ENCODE measurements at regions not wholly inside any gene's neighbourhood (a gene's known extent, or its start where the extent isn't known, plus 50 kb on each side); places are given as distances from the start of the nearest gene placed in this dataset.
"Not testable (repeated sequence)": the region's sequence is repeated elsewhere in the genome, so short reads cannot be mapped to it uniquely, and the experiment has no call there.

DNA sequence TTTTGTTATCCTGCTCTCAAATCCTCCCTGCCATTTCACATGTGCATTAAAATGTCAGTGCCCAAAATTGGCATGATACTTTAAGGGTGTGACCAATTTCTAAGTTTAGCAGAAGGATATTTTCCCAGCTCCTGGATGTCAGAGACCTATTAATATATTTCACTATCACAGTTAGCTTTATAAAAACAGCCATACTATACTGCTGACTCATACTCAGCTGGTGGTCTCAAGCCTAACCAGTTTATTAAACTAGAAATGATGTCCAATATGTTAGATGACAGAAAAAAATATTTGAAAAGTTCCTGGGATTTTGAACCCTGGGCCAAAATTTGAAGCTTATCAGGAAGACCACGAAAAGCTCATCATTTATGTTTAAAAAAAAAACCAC lies 60.9 kb upstream of the ZNF280D start:
- Histone ChIP-seq H2BK12ac (ENCODE audit: low read length) (no peak overlapping the region), H3K27ac (ENCODE audit: low read depth, low read length) (no peak overlapping the region), H3K36me3 (ENCODE audit: control insufficient read depth in 1 of 2, insufficient read depth in 2 of 2, low read length in 2 of 2) (no peaks in the 10 kb centered on the region), H3K23ac (ENCODE audit: low read length) (no peak overlapping the region), H3K79me1 (ENCODE audit: low read length) (no peaks in the 10 kb centered on the region), H2BK120ac (ENCODE audit: insufficient read depth, low read length, poor library complexity) (no peak overlapping the region), H4K12ac (ENCODE audit: low read depth, low read length) (no peak overlapping the region), H2BK5ac (ENCODE audit: low read depth, low read length, poor library complexity) (no peak overlapping the region), H3K18ac (ENCODE audit: low read length) (no peak overlapping the region), H3K4me2 (ENCODE audit: low read length) (no peak overlapping the region), H3K14ac (ENCODE audit: low read length) (no peak overlapping the region), H4K91ac (ENCODE audit: low read depth, low read length) (no peak overlapping the region), H3K4me3 (ENCODE audit: low read depth, low read length) (no peak overlapping the region), H3K4ac (ENCODE audit: low read depth, low read length) (no peak overlapping the region), H4K8ac (ENCODE audit: low read depth, low read length) (no peak overlapping the region), H2AFZ (ENCODE audit: insufficient read depth, low read length, poor library complexity) (no peak overlapping the region), H3K9me3 (ENCODE audit: insufficient read depth, low read depth, low read length) (no peaks in the 10 kb centered on the region), H3K9ac (ENCODE audit: low read length) (no peak overlapping the region), H3K4me1 (ENCODE audit: control insufficient read depth in 1 of 2, insufficient read depth in 2 of 2, low read length in 2 of 2) (no peaks in the 10 kb centered on the region), H2AK5ac (ENCODE audit: low read length) (no peak overlapping the region), H3K27me3 (ENCODE audit: insufficient read depth, low read length) (no peaks in the 10 kb centered on the region), H3K79me2 (ENCODE audit: control insufficient read depth, insufficient read depth, low read length, poor library complexity) (no peaks in the 10 kb centered on the region)
- DNase-seq = no peak
- no CpG with 5 or more reads among the region's 1 CpG for WGBS (ENCODE audit: extremely low coverage, insufficient coverage, insufficient read length)

DNA sequence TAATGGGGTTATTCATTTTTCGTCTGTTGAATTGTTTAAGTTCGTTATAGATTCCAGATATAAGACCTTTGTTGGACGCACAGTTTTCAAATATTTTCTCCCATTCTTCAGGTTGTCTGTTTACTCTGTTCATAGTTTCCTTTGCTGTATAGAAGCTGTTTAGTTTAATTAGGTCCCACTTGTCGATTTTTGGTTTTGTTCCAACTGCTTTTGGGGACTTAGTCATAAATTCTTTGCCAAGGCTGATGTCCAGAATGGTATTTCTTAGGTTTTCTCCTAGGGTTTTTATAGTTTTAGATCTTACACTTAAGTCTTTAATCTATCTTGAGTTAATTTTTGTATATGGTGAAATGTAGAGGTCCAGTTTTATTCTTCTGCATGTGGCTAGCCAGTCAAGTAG lies 58.9 kb upstream of the ZNF280D start:
- Histone ChIP-seq H3K36me3 (ENCODE audit: control insufficient read depth in 1 of 2, insufficient read depth in 2 of 2, low read length in 2 of 2) (no peaks in the 10 kb centered on the region), H3K27ac (ENCODE audit: low read depth, low read length) (no peak overlapping the region), H3K4ac (ENCODE audit: low read depth, low read length) (no peak overlapping the region), H3K9ac (ENCODE audit: low read length) (no peak overlapping the region), H3K79me2 (ENCODE audit: control insufficient read depth, insufficient read depth, low read length, poor library complexity) (no peaks in the 10 kb centered on the region), H3K4me2 (ENCODE audit: low read length) (no peak overlapping the region), H2AK5ac (ENCODE audit: low read length) (no peak overlapping the region), H2BK5ac (ENCODE audit: low read depth, low read length, poor library complexity) (no peak overlapping the region), H3K18ac (ENCODE audit: low read length) (no peak overlapping the region), H3K4me3 (ENCODE audit: low read depth, low read length) (no peak overlapping the region), H3K79me1 (ENCODE audit: low read length) (no peaks in the 10 kb centered on the region), H3K27me3 (ENCODE audit: insufficient read depth, low read length) (no peaks in the 10 kb centered on the region), H4K8ac (ENCODE audit: low read depth, low read length) (no peak overlapping the region), H3K4me1 (ENCODE audit: control insufficient read depth in 1 of 2, insufficient read depth in 2 of 2, low read length in 2 of 2) (no peaks in the 10 kb centered on the region), H2AFZ (ENCODE audit: insufficient read depth, low read length, poor library complexity) (no peak overlapping the region), H2BK120ac (ENCODE audit: insufficient read depth, low read length, poor library complexity) (no peak overlapping the region), H3K9me3 (ENCODE audit: insufficient read depth, low read depth, low read length) (no peaks in the 10 kb centered on the region), H4K91ac (ENCODE audit: low read depth, low read length) (no peak overlapping the region), H3K14ac (ENCODE audit: low read length) (no peak overlapping the region), H4K12ac (ENCODE audit: low read depth, low read length) (no peak overlapping the region), H2BK12ac (ENCODE audit: low read length) (no peak overlapping the region), H3K23ac (ENCODE audit: low read length) (no peak overlapping the region)
- DNase-seq = no peak
- no CpG with 5 or more reads among the region's 4 CpGs for WGBS (ENCODE audit: extremely low coverage, insufficient coverage, insufficient read length)

DNA sequence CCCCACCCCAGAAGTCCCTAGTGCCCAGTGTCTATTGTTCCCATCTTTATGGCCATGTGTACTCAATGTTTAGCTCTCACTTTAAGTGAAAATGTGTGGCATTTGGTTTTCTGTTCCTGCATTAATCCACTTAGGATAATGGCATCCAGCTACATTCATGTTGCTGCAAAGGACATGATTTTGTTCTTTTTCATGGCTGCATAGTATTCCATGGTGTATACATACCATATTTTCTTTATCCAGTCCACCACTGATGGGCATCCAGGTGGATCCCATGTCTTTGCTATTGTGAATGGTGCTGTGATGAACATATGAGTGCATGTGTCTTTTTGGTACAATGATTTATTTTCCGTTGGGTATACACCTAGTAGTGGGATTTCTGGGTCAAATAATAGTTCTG lies 58.2 kb upstream of the ZNF280D start:
- H3K27ac ChIP-seq (ENCODE audit: low read depth, low read length) = not testable (repeated sequence)

DNA sequence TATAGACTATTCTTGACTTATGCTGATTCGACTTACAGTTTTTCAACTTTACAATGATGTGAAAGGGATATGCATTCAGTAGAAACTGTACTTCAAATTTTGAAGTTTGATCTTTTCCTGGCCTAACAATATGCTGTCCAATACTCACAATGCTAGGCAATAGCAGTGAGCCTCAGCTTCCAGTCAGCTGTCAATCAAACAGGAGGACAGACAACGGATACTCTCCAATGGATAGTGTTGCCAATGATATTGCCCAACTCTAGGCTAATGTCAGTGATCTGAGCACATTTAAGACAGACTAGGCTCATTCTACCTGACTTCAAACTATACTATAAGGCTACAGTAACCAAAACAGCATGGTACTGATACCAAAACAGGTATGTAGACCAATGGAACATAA lies 55.0 kb upstream of the ZNF280D start:
- Histone ChIP-seq H3K4me1 (ENCODE audit: control insufficient read depth in 1 of 2, insufficient read depth in 2 of 2, low read length in 2 of 2) (no peaks in the 10 kb centered on the region), H4K8ac (ENCODE audit: low read depth, low read length) (no peak overlapping the region), H3K23ac (ENCODE audit: low read length) (no peak overlapping the region), H3K9ac (ENCODE audit: low read length) (no peak overlapping the region), H3K36me3 (ENCODE audit: control insufficient read depth in 1 of 2, insufficient read depth in 2 of 2, low read length in 2 of 2) (no peaks in the 10 kb centered on the region), H3K18ac (ENCODE audit: low read length) (no peak overlapping the region), H3K27ac (ENCODE audit: low read depth, low read length) (no peak overlapping the region), H3K14ac (ENCODE audit: low read length) (no peak overlapping the region), H3K4me2 (ENCODE audit: low read length) (no peak overlapping the region), H2AK5ac (ENCODE audit: low read length) (no peak overlapping the region), H4K12ac (ENCODE audit: low read depth, low read length) (no peak overlapping the region), H4K91ac (ENCODE audit: low read depth, low read length) (no peak overlapping the region), H3K9me3 (ENCODE audit: insufficient read depth, low read depth, low read length) (no peaks in the 10 kb centered on the region), H2BK120ac (ENCODE audit: insufficient read depth, low read length, poor library complexity) (no peak overlapping the region), H3K4ac (ENCODE audit: low read depth, low read length) (no peak overlapping the region), H3K27me3 (ENCODE audit: insufficient read depth, low read length) (no peaks in the 10 kb centered on the region), H2BK5ac (ENCODE audit: low read depth, low read length, poor library complexity) (no peak overlapping the region), H3K4me3 (ENCODE audit: low read depth, low read length) (no peak overlapping the region), H2AFZ (ENCODE audit: insufficient read depth, low read length, poor library complexity) (no peak overlapping the region), H3K79me1 (ENCODE audit: low read length) (no peaks in the 10 kb centered on the region), H3K79me2 (ENCODE audit: control insufficient read depth, insufficient read depth, low read length, poor library complexity) (no peaks in the 10 kb centered on the region), H2BK12ac (ENCODE audit: low read length) (no peak overlapping the region)
- no peak for DNase-seq
- no CpG with 5 or more reads among the region's 2 CpGs for WGBS (ENCODE audit: extremely low coverage, insufficient coverage, insufficient read length)

More for the DNA sequence above, 58.2 kb upstream of the ZNF280D start:
- H4K91ac ChIP-seq (ENCODE audit: low read depth, low read length); H2BK12ac ChIP-seq (ENCODE audit: low read length); H3K36me3 ChIP-seq (ENCODE audit: control insufficient read depth in 1 of 2, insufficient read depth in 2 of 2, low read length in 2 of 2); H4K8ac ChIP-seq (ENCODE audit: low read depth, low read length); H2AFZ ChIP-seq (ENCODE audit: insufficient read depth, low read length, poor library complexity); H3K23ac ChIP-seq (ENCODE audit: low read length); DNase-seq; H3K4me2 ChIP-seq (ENCODE audit: low read length); H2AK5ac ChIP-seq (ENCODE audit: low read length); H3K18ac ChIP-seq (ENCODE audit: low read length); H3K14ac ChIP-seq (ENCODE audit: low read length); H2BK5ac ChIP-seq (ENCODE audit: low read depth, low read length, poor library complexity); H3K9me3 ChIP-seq (ENCODE audit: insufficient read depth, low read depth, low read length); H3K4ac ChIP-seq (ENCODE audit: low read depth, low read length); H3K4me3 ChIP-seq (ENCODE audit: low read depth, low read length); H3K79me1 ChIP-seq (ENCODE audit: low read length); H2BK120ac ChIP-seq (ENCODE audit: insufficient read depth, low read length, poor library complexity); H4K12ac ChIP-seq (ENCODE audit: low read depth, low read length); H3K79me2 ChIP-seq (ENCODE audit: control insufficient read depth, insufficient read depth, low read length, poor library complexity); H3K4me1 ChIP-seq (ENCODE audit: control insufficient read depth in 1 of 2, insufficient read depth in 2 of 2, low read length in 2 of 2); H3K9ac ChIP-seq (ENCODE audit: low read length); H3K27me3 ChIP-seq (ENCODE audit: insufficient read depth, low read length): not testable (repeated sequence)
- WGBS (ENCODE audit: extremely low coverage, insufficient coverage, insufficient read length) = no CpG with 5 or more reads among the region's 1 CpG
